Upper lobe of left lung (tissue), 6 donors: ENCODE measurements at regions not wholly inside any gene's neighbourhood (a gene's known extent, or its start where the extent isn't known, plus 50 kb on each side); places are given as distances from the start of the nearest gene placed in this dataset.

ENCODE experiments used
- ATAC-seq, 2 donors: fragments of 200-7000 bp; cut with Tn5 transposase; one replicate each; pipeline ENCODE4 v1.9.1; 2022; ENCODE audit warnings: mild to moderate bottlenecking in 2 of 2, moderate library complexity in 2 of 2; ENCODE audit not compliant: low FRiP score in 2 of 2
- DNase-seq, 2 donors: peaks; one replicate each; pipeline ENCODE4 v3.0.0-alpha.2; 2019 to 2020
- H3K27ac ChIP-seq, 4 donors: fragments of 200-600 bp; sonication (generic); one replicate each; pipeline ENCODE4 v1.5.1; 2016 to 2019
- H3K27me3 ChIP-seq, 4 donors: fragments of 200-600 bp; sonication (generic); one replicate each; pipeline ENCODE4 v1.5.1; 2017 to 2019
- H3K36me3 ChIP-seq, 4 donors: fragments of 200-600 bp; sonication (generic); one replicate each; pipeline ENCODE4 v1.5.1; 2016 to 2019
- H3K4me1 ChIP-seq, 4 donors: fragments of 200-600 bp; sonication (generic); one replicate each; pipeline ENCODE4 v1.5.1; 2018 to 2019
- H3K4me3 ChIP-seq, 4 donors: fragments of 200-600 bp; sonication (generic); one replicate each; pipeline ENCODE4 v1.5.1; 2017 to 2019; ENCODE audit warnings: mild to moderate bottlenecking in 2 of 4, moderate library complexity in 1 of 4
- H3K9me3 ChIP-seq, 4 donors: fragments of 200-600 bp; sonication (generic); one replicate each; pipeline ENCODE4 v1.5.1; 2018 to 2019
- EP300 ChIP-seq, 4 donors: sonication (generic); formaldehyde crosslinking; IDR thresholded peaks; one replicate each; pipeline ENCODE4 v1.5.1; 2017; ENCODE audit warnings: antibody characterized with exemption in 4 of 4, control low read depth in 2 of 4
- POLR2A ChIP-seq, 4 donors: fragments of 450-650 bp; IDR thresholded peaks; one replicate each; pipeline ENCODE4 v1.5.1; 2016 to 2017; ENCODE audit warnings: antibody characterized with exemption in 4 of 4, mild to moderate bottlenecking in 2 of 4
- POLR2AphosphoS5 ChIP-seq, 2 donors: sonication (generic); formaldehyde crosslinking; IDR thresholded peaks; one replicate each; pipeline ENCODE4 v1.5.1; 2017; ENCODE audit warnings: antibody characterized with exemption in 2 of 2
- WGBS, 2 donors: methylation state at CpG; one replicate each; pipeline ENCODE4 v1.1.5; 2017 to 2018; 5-methylcytosine and 5-hydroxymethylcytosine counted together
- TF ChIP-seq, protein P1 (sequence below), 6 experiments: fragments of 450-650 bp in 4 of 6; fragments of 200-600 bp in 2 of 6; sonication (generic) in 2 of 6; IDR thresholded peaks; one replicate each; pipeline ENCODE4 v1.5.1; 2016 to 2019; ENCODE audit warnings: antibody characterized with exemption in 6 of 6
- donor health status: DM: no; HTN: no; CAD: no; lungs with moderate emphysema.
- donor health status: DM: no; HTN: yes; CAD: no; lungs with severe emphysema.

GRCh38 chr13:109694972-109695371 lies 91.4 kb downstream of the IRS2 start:
- no peaks in the 10 kb centered on the region for H3K27me3 ChIP-seq
- no peaks in the 10 kb centered on the region for H3K9me3 ChIP-seq
- TF ChIP-seq POLR2A (IDR thresholded peaks at IDR 0.05) (no peak), POLR2AphosphoS5 (IDR thresholded peaks at IDR 0.05) (no peak)
- DNase-seq: no peak
- H3K36me3 ChIP-seq: no peaks in the 10 kb centered on the region
- WGBS, 2 donors: 58 to 79% methylated on average over 4 of the region's 4 CpGs
- peaks cover 0 to 6% (median 5%) of the 10 kb centered on the region in 4 donors for H3K4me1 ChIP-seq
- no peak for ATAC-seq
- no peak overlapping the region for H3K4me3 ChIP-seq
- no peak overlapping the region for H3K27ac ChIP-seq

DNA sequence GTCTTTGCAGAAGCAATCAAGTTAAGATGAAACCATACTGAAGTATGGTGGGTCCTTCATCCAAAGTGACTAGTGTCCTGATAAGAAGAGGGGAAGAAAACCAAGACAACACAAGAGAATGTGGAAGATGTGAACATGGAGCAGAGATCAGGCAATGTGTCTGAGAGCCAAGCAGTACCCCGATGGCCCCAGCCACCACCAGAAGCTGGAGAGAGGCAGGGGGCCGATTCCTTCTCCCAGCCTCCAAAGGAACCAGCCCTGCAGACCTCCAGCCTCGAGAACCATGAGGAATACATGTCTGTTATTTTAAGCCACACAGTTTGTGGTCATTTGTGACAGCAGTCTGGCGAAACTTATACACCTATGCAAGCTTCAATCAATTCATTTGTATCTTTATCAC lies 93.2 kb downstream of the IRS2 start:
- no peak overlapping the region for H3K27ac ChIP-seq
- H3K36me3 ChIP-seq: no peaks in the 10 kb centered on the region
- TF ChIP-seq, protein P1, sequence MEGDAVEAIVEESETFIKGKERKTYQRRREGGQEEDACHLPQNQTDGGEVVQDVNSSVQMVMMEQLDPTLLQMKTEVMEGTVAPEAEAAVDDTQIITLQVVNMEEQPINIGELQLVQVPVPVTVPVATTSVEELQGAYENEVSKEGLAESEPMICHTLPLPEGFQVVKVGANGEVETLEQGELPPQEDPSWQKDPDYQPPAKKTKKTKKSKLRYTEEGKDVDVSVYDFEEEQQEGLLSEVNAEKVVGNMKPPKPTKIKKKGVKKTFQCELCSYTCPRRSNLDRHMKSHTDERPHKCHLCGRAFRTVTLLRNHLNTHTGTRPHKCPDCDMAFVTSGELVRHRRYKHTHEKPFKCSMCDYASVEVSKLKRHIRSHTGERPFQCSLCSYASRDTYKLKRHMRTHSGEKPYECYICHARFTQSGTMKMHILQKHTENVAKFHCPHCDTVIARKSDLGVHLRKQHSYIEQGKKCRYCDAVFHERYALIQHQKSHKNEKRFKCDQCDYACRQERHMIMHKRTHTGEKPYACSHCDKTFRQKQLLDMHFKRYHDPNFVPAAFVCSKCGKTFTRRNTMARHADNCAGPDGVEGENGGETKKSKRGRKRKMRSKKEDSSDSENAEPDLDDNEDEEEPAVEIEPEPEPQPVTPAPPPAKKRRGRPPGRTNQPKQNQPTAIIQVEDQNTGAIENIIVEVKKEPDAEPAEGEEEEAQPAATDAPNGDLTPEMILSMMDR (IDR thresholded peaks at IDR 0.05): no peak
- no peak for TF ChIP-seq POLR2AphosphoS5 (IDR thresholded peaks at IDR 0.05)
- TF ChIP-seq EP300 (IDR thresholded peaks at IDR 0.05): no peak
- no peak for TF ChIP-seq POLR2A (IDR thresholded peaks at IDR 0.05)
- DNase-seq: no peak
- no peaks in the 10 kb centered on the region for H3K9me3 ChIP-seq
- no peaks in the 10 kb centered on the region for H3K27me3 ChIP-seq
- no peak for ATAC-seq
- H3K4me1 ChIP-seq: no peaks in the 10 kb centered on the region
- 76 to 95% methylated on average over 4 of the region's 4 CpGs for WGBS, 2 donors
- no peak overlapping the region for H3K4me3 ChIP-seq

DNA sequence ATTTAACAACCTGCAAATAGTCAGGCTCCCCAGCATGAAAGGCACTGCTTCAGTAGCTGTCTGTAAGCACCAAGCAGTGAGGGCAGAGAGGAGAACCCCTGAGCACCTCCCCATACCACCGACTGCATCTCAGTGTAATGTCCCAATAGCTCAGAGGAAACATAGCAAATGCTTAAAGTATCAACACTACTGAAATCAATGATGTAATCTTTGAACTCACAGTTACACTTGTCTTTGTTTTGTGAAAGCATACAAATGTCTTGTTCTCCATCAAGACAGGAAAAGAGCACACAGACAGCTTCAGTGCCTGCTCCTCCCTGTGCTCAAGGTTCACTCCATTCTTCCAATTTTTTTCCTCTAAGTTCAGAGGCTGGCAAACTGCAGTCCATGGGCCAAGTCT lies 94.7 kb downstream of the IRS2 start:
- no peak overlapping the region for H3K4me3 ChIP-seq
- 27 to 63% methylated on average over 1 of the region's 1 CpG for WGBS, 2 donors
- ATAC-seq: no peak

DNA sequence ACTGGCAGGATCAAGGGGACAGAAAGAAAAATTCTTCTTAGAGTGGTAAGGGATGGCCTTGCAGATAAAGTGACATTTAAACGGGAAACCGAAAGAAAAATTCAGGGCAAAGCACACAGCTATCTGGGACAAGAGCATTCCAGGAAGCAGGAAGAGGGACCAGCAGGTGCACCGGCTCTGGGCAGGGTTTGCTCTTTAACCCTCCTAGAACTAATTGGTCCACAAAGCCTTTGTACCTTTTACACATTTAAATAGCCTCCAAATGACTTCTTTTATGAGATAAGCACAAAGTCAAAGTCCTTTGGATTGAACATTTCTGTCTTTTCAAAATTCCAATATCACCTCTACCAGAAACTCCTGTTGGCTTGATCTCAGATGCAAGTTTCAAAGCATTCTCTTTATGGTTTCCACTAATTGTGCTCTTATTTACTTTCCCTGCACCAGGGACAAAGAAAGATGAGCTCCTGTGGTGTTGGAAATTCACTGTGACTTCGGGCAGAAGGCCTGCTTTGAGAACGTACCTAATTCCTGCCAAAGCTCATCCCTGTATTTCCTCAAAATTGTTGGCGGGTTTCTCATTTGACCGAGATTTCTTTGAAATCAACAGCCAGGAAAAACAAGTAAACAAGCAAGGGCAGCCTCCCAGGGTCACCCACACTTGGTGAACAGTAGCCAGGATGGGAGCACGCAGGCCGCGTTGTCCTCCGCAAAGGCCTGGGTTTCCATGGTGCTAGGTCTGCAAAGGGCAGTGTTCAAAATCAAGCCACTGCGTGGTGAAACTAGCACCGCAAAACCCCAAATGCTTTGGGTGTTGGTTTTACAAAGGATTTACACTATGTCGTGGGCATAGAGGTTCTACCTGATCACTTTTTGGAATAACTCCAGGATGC lies 98.6 kb downstream of the IRS2 start:
- H3K27me3 ChIP-seq: no peaks in the 10 kb centered on the region
- no peaks in the 10 kb centered on the region for H3K9me3 ChIP-seq
- H3K4me1 ChIP-seq: no peaks in the 10 kb centered on the region
- H3K36me3 ChIP-seq: no peaks in the 10 kb centered on the region
- DNase-seq (no peak), ATAC-seq (no peak)
- H3K4me3 ChIP-seq: no peak overlapping the region
- no peak overlapping the region for H3K27ac ChIP-seq
- TF ChIP-seq POLR2AphosphoS5 (IDR thresholded peaks at IDR 0.05) (no peak), EP300 (IDR thresholded peaks at IDR 0.05) (no peak), POLR2A (IDR thresholded peaks at IDR 0.05) (no peak)
- TF ChIP-seq, protein P1 (IDR thresholded peaks at IDR 0.05): no peak
- 76 to 79% methylated on average over 8 to 14 of the region's 14 CpGs for WGBS, 2 donors

More for the DNA sequence above, 94.7 kb downstream of the IRS2 start:
- no peak for DNase-seq
- Histone ChIP-seq H3K27me3 (no peaks in the 10 kb centered on the region), H3K36me3 (no peaks in the 10 kb centered on the region), H3K4me1 (no peaks in the 10 kb centered on the region), H3K27ac (no peak overlapping the region), H3K9me3 (no peaks in the 10 kb centered on the region)
- TF ChIP-seq, protein P1 (IDR thresholded peaks at IDR 0.05): no peak

GRCh38 chr13:109685203-109685602 lies 101.2 kb downstream of the IRS2 start:
- Histone ChIP-seq H3K9me3 (no peaks in the 10 kb centered on the region), H3K27me3 (no peaks in the 10 kb centered on the region), H3K27ac (no peak overlapping the region), H3K4me3 (no peak overlapping the region), H3K36me3 (no peaks in the 10 kb centered on the region), H3K4me1 (no peaks in the 10 kb centered on the region)
- DNase-seq (no peak), ATAC-seq (no peak)
- WGBS, 2 donors: 67 to 76% methylated on average over 9 of the region's 9 CpGs
- TF ChIP-seq EP300 (IDR thresholded peaks at IDR 0.05) (no peak), POLR2AphosphoS5 (IDR thresholded peaks at IDR 0.05) (no peak), POLR2A (IDR thresholded peaks at IDR 0.05) (no peak)
- TF ChIP-seq, protein P1 (IDR thresholded peaks at IDR 0.05): no peak
